ENCODE measurements at regions not wholly inside any gene's neighbourhood (a gene's known extent, or its start where the extent isn't known, plus 50 kb on each side); places are given as distances from the start of the nearest gene placed in this dataset.
"Not testable (repeated sequence)": the region's sequence is repeated elsewhere in the genome, so short reads cannot be mapped to it uniquely, and the experiment has no call there.

DNA sequence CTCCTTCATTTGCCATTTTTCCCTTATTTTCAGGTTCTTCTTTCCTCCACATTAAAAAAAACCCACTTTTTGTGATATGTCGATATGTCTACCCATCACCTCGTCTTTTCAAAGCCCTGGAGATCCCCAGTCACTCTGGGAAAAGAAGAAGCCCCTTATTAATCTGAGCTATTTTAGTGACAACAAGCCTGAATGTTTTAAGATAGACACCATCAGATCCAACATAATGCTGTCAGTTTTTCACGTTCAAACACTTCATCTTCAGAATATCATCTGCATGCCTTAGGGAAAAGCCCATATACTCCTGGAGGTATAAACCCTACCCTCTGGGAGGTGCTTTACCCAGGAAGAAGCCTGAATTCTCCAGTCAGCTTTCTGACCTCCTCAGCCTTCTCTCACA is 464.0 kb upstream of the CDH4 start:
- DNase-seq = no peak

- DNase-seq = no peak
These were observed 462.7 kb upstream of the CDH4 start for GRCh38 chr20:60789399-60789798.

DNA sequence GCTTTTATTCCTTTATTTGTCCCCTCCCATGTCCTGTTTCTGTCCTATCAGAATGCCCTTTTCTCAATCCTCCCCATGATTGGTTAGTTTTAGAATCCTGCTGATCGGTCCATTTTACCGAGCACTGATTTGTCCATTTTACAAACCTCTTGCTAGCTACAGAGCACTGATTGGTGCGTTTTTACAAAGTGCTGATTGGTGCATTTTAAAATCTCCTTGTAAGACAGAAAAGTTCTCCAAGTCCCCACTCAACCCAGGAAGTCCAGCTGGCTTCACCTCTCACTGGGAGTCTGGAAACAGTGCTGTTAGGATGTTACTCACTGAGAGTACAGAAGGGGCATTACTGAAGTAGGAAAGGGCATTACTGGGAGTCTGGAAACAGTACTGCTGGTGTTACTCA is 461.7 kb upstream of the CDH4 start:
- DNase-seq = not testable (repeated sequence)

- DNase-seq = no peak
These were observed 460.2 kb upstream of the CDH4 start for GRCh38 chr20:60791823-60792222.

DNA sequence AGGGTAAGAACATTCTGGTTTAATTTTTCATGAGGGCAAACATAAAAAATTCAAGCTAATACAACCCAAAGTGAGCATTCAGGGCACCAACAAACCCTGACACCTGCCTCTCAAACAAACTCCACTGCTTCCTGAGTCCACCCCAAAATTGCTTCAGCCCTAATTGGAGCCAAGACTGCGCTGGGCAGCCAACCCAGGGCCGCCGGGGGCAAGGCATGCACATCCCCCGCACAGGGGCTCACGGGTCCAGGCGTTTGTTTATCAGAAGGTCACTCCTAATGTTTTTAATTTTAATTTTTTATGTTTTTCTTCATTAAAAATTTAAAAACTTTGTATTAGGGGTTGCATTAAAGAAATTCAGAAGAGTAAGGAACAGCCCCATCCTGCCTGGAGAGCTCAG is 459.1 kb upstream of the CDH4 start:
- DNase-seq = no peak

- no peak for DNase-seq
These were observed 457.4 kb upstream of the CDH4 start for GRCh38 chr20:60794674-60795073.

DNA sequence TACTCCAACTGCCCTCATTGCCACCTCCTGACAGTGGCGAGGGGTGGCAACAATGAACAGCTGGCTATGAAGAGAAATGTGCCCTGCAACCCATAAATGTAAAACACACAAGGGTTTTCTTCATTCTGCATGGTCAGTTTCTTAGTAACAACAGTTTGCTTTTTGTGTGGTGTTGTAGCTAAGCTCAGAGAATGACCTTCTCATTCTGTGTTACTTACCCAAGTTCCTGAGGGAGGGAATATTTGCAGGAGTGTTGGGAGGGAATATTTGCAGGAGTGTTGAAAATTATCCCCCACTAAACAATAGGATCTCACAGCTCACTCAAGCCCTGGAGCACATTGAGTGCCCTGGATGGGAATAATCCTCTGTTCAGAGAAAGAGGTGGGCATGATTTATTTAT is 456.4 kb upstream of the CDH4 start:
- no peak for DNase-seq

- no peak for DNase-seq
These were observed 451.9 kb upstream of the CDH4 start for GRCh38 chr20:60800185-60800584.

- no peak for DNase-seq
These were observed 449.4 kb upstream of the CDH4 start for GRCh38 chr20:60802676-60803075.

GRCh38 chr20:60803335-60804055 is 448.6 kb upstream of the CDH4 start:
- DNase-seq = no peak

DNA sequence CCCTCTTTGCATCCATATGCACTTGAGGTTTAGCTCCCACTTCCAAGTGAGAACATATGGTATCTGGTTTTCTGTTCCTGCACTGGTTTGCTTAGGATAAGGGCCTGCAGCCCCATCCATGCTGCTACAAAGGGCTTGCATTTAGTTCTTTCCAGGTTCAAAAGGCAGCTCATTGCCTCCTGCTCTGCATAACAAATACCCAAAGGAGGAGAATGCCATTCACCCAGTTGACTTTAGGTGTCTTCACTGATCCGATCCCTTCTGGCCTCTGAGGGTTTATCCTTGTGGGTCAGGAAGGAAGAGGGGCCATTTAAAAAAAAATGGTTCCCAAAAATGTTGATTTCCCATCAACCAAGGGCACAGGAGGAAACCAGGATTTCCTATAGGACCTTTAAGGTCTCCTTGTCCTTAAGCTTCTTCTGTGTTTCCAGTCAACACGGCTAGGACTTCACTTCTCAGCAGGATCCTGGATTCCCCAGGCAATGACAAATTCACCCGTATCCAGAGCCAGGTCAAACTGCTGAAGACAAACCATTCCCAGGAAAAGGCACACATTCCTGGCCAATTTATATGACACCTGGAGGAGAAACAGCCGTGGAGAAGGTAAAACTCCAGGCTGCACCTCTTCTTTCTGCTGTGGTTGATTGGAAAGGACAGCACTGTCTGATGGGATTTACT is 447.7 kb upstream of the CDH4 start:
- DNase-seq = no peak

DNA sequence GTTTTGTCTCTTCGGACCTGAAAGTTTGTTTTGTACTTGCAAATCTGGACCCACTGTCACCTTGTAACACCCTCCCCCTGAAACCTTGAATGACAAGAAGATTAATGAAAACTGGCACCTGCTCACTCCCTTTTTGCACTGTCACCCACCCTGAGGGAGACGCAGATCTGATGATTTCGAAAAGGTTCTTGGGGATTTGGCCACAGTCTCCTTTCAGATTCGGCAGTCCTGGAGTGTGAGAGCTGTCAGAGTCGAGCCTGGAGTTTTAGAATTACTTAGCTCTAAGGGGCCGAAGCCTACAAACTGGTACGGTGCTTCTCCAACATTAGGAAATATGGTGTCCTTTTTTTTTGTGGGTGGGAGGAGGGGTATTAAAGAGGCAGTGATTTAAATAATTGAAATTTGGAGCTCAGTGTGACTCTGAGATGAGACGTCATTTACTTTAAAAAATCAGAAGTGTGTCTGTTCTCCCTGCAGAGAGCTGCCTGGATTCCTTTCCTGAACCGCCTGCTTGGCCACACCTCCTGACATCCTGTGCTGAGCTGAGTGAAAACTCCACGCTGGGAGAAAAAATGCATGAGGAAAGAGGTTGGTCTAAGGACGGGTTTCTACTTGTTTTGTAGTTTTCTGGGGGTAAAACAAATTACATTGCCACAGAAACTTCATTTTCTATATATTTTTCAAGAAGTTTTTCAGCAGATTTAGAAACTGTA is 447.0 kb upstream of the CDH4 start:
- no peak for DNase-seq

GRCh38 chr20:60806354-60806753 is 445.7 kb upstream of the CDH4 start:
- no peak for DNase-seq

DNA sequence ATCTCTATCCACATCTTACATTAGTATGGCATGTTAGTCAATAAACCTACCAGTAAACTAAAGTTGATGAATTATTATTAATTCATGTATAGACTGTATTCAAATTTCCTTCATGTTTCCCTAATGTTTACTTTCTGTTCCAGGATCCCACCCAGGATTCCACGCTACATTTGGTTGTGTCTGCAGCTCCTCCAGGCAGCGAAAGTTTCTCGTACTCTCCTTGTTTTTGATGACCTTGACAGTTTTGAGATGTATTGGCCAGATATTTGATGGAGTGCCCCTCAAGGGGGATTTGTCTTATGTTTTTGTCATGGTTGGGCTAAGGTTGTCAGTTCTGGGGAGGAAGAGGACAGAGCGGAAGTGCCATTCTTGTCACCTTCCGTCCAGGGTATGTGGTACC is 445.2 kb upstream of the CDH4 start:
- DNase-seq = no peak

GRCh38 chr20:60808003-60808672 is 443.9 kb upstream of the CDH4 start:
- no peak for DNase-seq

DNA sequence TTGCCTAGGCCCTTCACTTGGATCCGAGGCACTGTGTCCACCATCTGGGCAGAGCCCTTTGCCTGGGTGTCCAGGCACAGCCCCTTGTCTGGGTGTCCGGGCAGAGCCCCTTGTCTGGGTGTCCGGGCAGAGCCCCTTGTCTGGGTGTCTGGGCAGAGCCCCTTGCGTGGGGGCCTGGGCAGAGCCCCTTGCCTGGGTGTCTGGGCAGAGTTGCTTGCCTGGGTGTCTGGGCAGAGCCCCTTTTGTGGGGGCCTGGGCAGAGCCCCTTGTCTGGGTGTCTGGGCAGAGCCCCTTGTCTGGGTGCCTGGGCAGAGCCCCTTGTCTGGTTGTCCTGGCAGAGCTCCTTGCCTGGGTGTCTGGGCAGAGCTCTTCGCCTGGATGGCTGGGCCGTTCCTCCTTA is 443.4 kb upstream of the CDH4 start:
- DNase-seq = no peak

GRCh38 chr20:60810561-60810960 is 441.5 kb upstream of the CDH4 start:
- no peak for DNase-seq

- DNase-seq = no peak
These were observed 439.5 kb upstream of the CDH4 start for GRCh38 chr20:60812561-60812960.

DNA sequence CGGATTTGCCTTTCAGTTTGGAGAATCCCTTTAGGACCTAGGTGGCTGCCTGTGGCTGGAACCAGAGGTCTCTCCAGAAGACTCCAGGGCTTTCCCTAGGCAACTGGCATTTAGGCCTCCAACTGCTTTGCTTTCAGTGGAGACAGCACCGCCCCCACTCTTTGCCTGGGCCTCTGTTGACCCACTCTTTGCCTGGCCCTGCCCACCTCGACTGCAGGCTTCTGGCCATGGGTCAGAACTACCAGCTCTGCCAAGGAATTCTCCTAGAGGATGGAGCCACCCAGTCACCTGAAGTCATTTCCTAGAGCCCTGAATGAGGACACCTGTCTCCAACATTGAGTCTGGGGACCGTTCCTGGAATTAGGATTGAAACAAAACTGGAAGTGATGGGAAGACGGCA is 439.0 kb upstream of the CDH4 start:
- DNase-seq = no peak

- no peak for DNase-seq
These were observed 436.4 kb upstream of the CDH4 start for GRCh38 chr20:60815656-60816055.

GRCh38 chr20:60816901-60817300 is 435.2 kb upstream of the CDH4 start:
- no peak for DNase-seq

DNA sequence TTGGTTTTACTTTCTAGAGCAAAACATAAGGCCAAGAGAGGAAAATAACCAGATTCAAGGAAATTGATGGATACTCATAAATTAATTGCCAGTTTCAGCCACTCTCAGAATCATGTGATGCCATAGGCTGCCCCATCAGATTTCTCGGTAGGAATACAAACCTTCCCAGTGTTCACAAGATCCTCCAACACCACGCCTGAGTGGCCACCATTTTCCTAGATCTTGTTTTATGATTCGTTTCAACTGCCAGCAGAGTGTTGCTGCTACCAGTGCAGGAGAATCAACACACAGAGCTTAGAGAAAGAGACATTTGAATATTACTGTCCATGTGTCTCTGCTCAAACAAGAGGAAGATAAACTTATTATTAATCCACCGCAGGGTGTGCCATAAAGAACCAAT is 434.2 kb upstream of the CDH4 start:
- no peak for DNase-seq

DNA sequence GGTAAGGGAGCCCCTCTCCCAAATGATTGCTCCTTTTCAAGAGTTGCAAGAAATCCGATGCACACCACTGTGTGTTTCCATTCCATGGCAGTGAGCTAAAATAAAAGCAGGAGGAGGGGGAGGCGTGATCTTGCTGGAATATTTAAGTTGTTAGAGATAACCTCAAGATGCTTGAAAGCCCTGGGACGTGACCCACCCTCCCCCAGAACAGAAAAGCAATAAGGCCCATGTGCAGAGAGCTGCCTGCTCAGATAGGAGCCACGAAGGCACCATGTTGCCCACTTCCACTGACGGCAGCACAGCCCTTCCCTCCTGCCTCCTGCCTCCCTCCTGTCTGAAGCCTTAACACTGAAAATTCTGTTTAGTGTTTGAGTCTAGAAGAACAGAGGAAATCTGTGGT is 432.6 kb upstream of the CDH4 start:
- no peak for DNase-seq

GRCh38 chr20:60820149-60820548 is 431.9 kb upstream of the CDH4 start:
- no peak for DNase-seq

Data from NCI-H1694 (cell line).